ENCODE measurements at regions not wholly inside any gene's neighbourhood (a gene's known extent, or its start where the extent isn't known, plus 50 kb on each side); places are given as distances from the start of the nearest gene placed in this dataset.

DNA sequence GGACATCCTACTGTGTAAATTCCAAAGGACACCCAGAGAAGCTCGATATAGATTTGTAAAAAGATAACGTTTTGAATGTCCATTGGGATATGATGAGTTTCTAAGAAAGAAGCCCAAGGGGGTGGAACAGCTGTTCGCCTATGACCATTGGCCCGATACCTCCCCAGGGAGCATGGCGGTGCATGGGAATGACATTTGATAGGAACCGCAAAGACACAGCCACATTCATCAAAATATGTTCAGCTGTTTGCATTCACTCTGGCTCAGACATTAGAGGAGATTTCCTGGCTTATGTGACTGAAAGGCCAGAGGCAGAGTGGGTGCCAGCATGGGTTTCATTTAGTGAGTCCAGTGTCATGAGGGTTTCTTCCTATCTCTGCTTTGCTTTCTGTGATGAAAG, 56.0 kb upstream of the BAIAP2L1 start:
- ChIA-PET CTCF (no interaction called here), POLR2A (interaction anchor here (0.6 kb wide), 1 partner anchor 36 kb away, joined by 3 read pairs; no protein-coding TSS in a partner anchor)
- no peak overlapping the region for H3K4me3 Mint-ChIP-seq
- H3K27ac ChIP-seq (ENCODE audit: low read depth in 1 of 2, low read length in 2 of 2): no peak overlapping the region
- intact Hi-C loops (cut with DNase I, micrococcal nuclease): no loop called here
- no peaks in the 10 kb centered on the region for H3K9me3 Mint-ChIP-seq
- H3K4me1 Mint-ChIP-seq (ENCODE audit: low read depth): no peaks in the 10 kb centered on the region
- H3K36me3 Mint-ChIP-seq (ENCODE audit: low read depth): no peaks in the 10 kb centered on the region
- no peaks in the 10 kb centered on the region for H3K4me1 ChIP-seq (ENCODE audit: insufficient read depth, low read length)
- no peak for TF ChIP-seq CTCF (IDR thresholded peaks at IDR 0.05)
- H3K4me3 ChIP-seq (ENCODE audit: low read length): no peak overlapping the region
- no peaks in the 10 kb centered on the region for H3K27me3 ChIP-seq (ENCODE audit: control insufficient read depth in 1 of 2, insufficient read depth in 2 of 2, low read length in 2 of 2)
- H3K36me3 ChIP-seq (ENCODE audit: insufficient read depth, low read length): no peaks in the 10 kb centered on the region
- H3K27ac Mint-ChIP-seq: no peak overlapping the region
- DNase-seq (no peak), ATAC-seq (ENCODE audit: poor library complexity) (no peak)
- H3K27me3 Mint-ChIP-seq: no peaks in the 10 kb centered on the region
- peaks cover 0 to 8% of the 10 kb centered on the region in 2 experiments for H3K9me3 ChIP-seq (ENCODE audit: control insufficient read depth in 1 of 2, insufficient read depth in 1 of 2, low read length in 2 of 2)

GRCh38 chr7:98452791-98453190, 51.9 kb upstream of the BAIAP2L1 start:
- Histone ChIP-seq H3K27me3 (ENCODE audit: control insufficient read depth in 1 of 2, insufficient read depth in 2 of 2, low read length in 2 of 2) (no peaks in the 10 kb centered on the region), H3K4me3 (ENCODE audit: low read length) (no peak overlapping the region), H3K27ac (ENCODE audit: low read depth in 1 of 2, low read length in 2 of 2) (no peak overlapping the region), H3K9me3 (ENCODE audit: control insufficient read depth in 1 of 2, insufficient read depth in 1 of 2, low read length in 2 of 2) (peaks cover 0 to 9% of the 10 kb centered on the region in 2 experiments), H3K4me1 (ENCODE audit: insufficient read depth, low read length) (no peaks in the 10 kb centered on the region), H3K36me3 (ENCODE audit: insufficient read depth, low read length) (no peaks in the 10 kb centered on the region)
- no peak for DNase-seq
- no peak for ATAC-seq (ENCODE audit: poor library complexity)
- Mint-ChIP-seq H3K27me3 (peaks cover 10% of the 10 kb centered on the region), H3K36me3 (ENCODE audit: low read depth) (no peaks in the 10 kb centered on the region), H3K4me1 (ENCODE audit: low read depth) (no peaks in the 10 kb centered on the region), H3K4me3 (no peak overlapping the region), H3K9me3 (no peaks in the 10 kb centered on the region), H3K27ac (no peak overlapping the region)
- POLR2A ChIA-PET: interaction anchor here (0.6 kb wide), 1 partner anchor 428 kb away, joined by 4 read pairs; no protein-coding TSS in a partner anchor
- intact Hi-C loops (cut with DNase I, micrococcal nuclease): no loop called here
- CTCF ChIA-PET: no interaction called here
- no peak for TF ChIP-seq CTCF (IDR thresholded peaks at IDR 0.05)
